ENCODE measurements at regions not wholly inside any gene's neighbourhood (a gene's known extent, or its start where the extent isn't known, plus 50 kb on each side); places are given as distances from the start of the nearest gene placed in this dataset.

GRCh38 chr10:3016016-3016415 is 51.3 kb upstream of the PFKP start:
- no peak for DNase-seq

- DNase-seq = no peak
Measured at GRCh38 chr10:3014968-3015367, 52.4 kb upstream of the PFKP start.

- no peak for DNase-seq
Measured at GRCh38 chr10:3012223-3012622, 55.1 kb upstream of the PFKP start.

- no peak for DNase-seq
Measured at GRCh38 chr10:3010816-3011460, 56.4 kb upstream of the PFKP start.

GRCh38 chr10:3010334-3010733 is 57.0 kb upstream of the PFKP start:
- no peak for DNase-seq

GRCh38 chr10:3009341-3009740 is 58.0 kb upstream of the PFKP start:
- no peak for DNase-seq

- DNase-seq = no peak
Measured at GRCh38 chr10:3008518-3009195, 58.7 kb upstream of the PFKP start.

GRCh38 chr10:3006607-3007006 is 60.7 kb upstream of the PFKP start:
- DNase-seq = no peak

- no peak for DNase-seq
Measured at GRCh38 chr10:3006093-3006492, 61.3 kb upstream of the PFKP start.

GRCh38 chr10:3002304-3002703 is 65.0 kb upstream of the PFKP start:
- no peak for DNase-seq

- no peak for DNase-seq
Measured at GRCh38 chr10:3000048-3000447, 67.3 kb upstream of the PFKP start.

- no peak for DNase-seq
Measured at GRCh38 chr10:2994221-2994961, 73.0 kb upstream of the PFKP start.

GRCh38 chr10:2993636-2994035 is 73.7 kb upstream of the PFKP start:
- DNase-seq = no peak

- no peak for DNase-seq
Measured at GRCh38 chr10:2992401-2993198, 74.7 kb upstream of the PFKP start.

- no peak for DNase-seq
Measured at GRCh38 chr10:2990764-2991163, 76.6 kb upstream of the PFKP start.

GRCh38 chr10:2989292-2989947 is 77.9 kb upstream of the PFKP start:
- DNase-seq = no peak

GRCh38 chr10:2987185-2987768 is 80.1 kb upstream of the PFKP start:
- no peak for DNase-seq

GRCh38 chr10:2986391-2986801 is 81.0 kb upstream of the PFKP start:
- DNase-seq = no peak

GRCh38 chr10:2985729-2986232 is 81.6 kb upstream of the PFKP start:
- no peak for DNase-seq

GRCh38 chr10:2984682-2985081 is 82.7 kb upstream of the PFKP start:
- no peak for DNase-seq

GRCh38 chr10:2982146-2982545 is 85.2 kb upstream of the PFKP start:
- no peak for DNase-seq

GRCh38 chr10:2981361-2981801 is 86.0 kb upstream of the PFKP start:
- DNase-seq = no peak
